ENCODE measurements at regions not wholly inside any gene's neighbourhood (a gene's known extent, or its start where the extent isn't known, plus 50 kb on each side); places are given as distances from the start of the nearest gene placed in this dataset.

GRCh38 chr13:38166116-38166515, 183.5 kb upstream of the UFM1 start:
- TF ChIP-seq POLR2A (IDR thresholded peaks at IDR 0.05) = no peak
- no peak for TF ChIP-seq CTCF (IDR thresholded peaks at IDR 0.05 in 8 of 11, conservative IDR thresholded peaks at IDR 0.05 in 3 of 11)
- TF ChIP-seq POLR2AphosphoS5 (IDR thresholded peaks at IDR 0.05) = no peak

Measured in spleen (tissue), 7 donors.